ENCODE measurements at regions not wholly inside any gene's neighbourhood (a gene's known extent, or its start where the extent isn't known, plus 50 kb on each side); places are given as distances from the start of the nearest gene placed in this dataset.

GRCh38 chr6:16907991-16908390 is 146.7 kb upstream of the ATXN1 start:
- TF ChIP-seq CTCF (conservative IDR thresholded peaks at IDR 0.05; ENCODE audit: low read length), result no peak
- no peak for TF ChIP-seq EZH2phosphoT487 (IDR thresholded peaks at IDR 0.05; ENCODE audit: borderline replicate concordance)
